Endodermal cell (in vitro differentiated cells): ENCODE measurements at regions not wholly inside any gene's neighbourhood (a gene's known extent, or its start where the extent isn't known, plus 50 kb on each side); places are given as distances from the start of the nearest gene placed in this dataset.
"Not testable (repeated sequence)": the region's sequence is repeated elsewhere in the genome, so short reads cannot be mapped to it uniquely, and the experiment has no call there.

Experiments used
- DNase-seq: peaks from one replicate; pipeline ENCODE4 v3.0.0-alpha.2; 2017
- H3K27ac ChIP-seq: 2 replicates; pipeline ENCODE4 v1.5.1; 2013; ENCODE audit warnings: mild to moderate bottlenecking, low read depth, low read length, moderate library complexity
- H3K27me3 ChIP-seq: 2 replicates; pipeline ENCODE4 v1.6.1; 2013; ENCODE audit warnings: mild to moderate bottlenecking, low read length, moderate library complexity; ENCODE audit not compliant: insufficient read depth, control insufficient read depth, poor library complexity, severe bottlenecking
- H3K36me3 ChIP-seq: 2 replicates; pipeline ENCODE4 v1.7.0; 2013; ENCODE audit warnings: mild to moderate bottlenecking, low read length, moderate library complexity; ENCODE audit not compliant: control insufficient read depth, insufficient read depth
- H3K4me1 ChIP-seq: one replicate; pipeline ENCODE4 v1.7.0; 2013; ENCODE audit warnings: low read length; ENCODE audit not compliant: control insufficient read depth, insufficient read depth
- H3K4me3 ChIP-seq: 2 replicates; pipeline ENCODE4 v1.5.1; 2013; ENCODE audit warnings: mild to moderate bottlenecking, low read length, moderate library complexity
- H3K9ac ChIP-seq: 2 replicates; pipeline ENCODE4 v1.6.1; 2013; ENCODE audit warnings: mild to moderate bottlenecking, low read length, moderate library complexity; ENCODE audit not compliant: poor library complexity, severe bottlenecking; ENCODE audit errors: extremely low read depth
- H3K9me3 ChIP-seq: 2 replicates; pipeline ENCODE4 v1.6.1; 2013; ENCODE audit warnings: mild to moderate bottlenecking, low read length, moderate library complexity; ENCODE audit not compliant: control insufficient read depth
- H3K27ac Mint-ChIP-seq: 2 replicates; pipeline ENCODE4 v1.8.0; 2020; ENCODE audit warnings: mixed read lengths
- H3K27me3 Mint-ChIP-seq: 2 replicates; pipeline ENCODE4 v1.8.0; 2021; ENCODE audit warnings: mild to moderate bottlenecking, mixed read lengths; ENCODE audit not compliant: insufficient read depth
- H3K36me3 Mint-ChIP-seq: 2 replicates; pipeline ENCODE4 v1.8.0; 2020; ENCODE audit warnings: low read depth, mixed read lengths
- H3K4me1 Mint-ChIP-seq: 2 replicates; pipeline ENCODE4 v1.8.0; 2020; ENCODE audit warnings: mixed read lengths
- H3K4me3 Mint-ChIP-seq: 2 replicates; pipeline ENCODE4 v1.8.0; 2020; ENCODE audit warnings: mild to moderate bottlenecking, moderate library complexity, mixed read lengths
- H3K9me3 Mint-ChIP-seq: 2 replicates; pipeline ENCODE4 v1.8.0; 2020; ENCODE audit warnings: mild to moderate bottlenecking, mixed read lengths
- WGBS, 2 experiments: methylation state at CpG; one replicate each; pipeline versions ENCODE4 v1.1.5 to v1.1.7; 2013; ENCODE audit warnings: missing lambda C conversion rate in 2 of 2, mixed read lengths in 1 of 2; ENCODE audit not compliant: insufficient coverage in 1 of 2, insufficient read length in 1 of 2; 5-methylcytosine and 5-hydroxymethylcytosine counted together
- TF ChIP-seq, protein P1 (sequence below): fragments of 200-600 bp; sonication (generic); conservative IDR thresholded peaks from 2 replicates; pipeline ENCODE4 v1.5.0; 2021; ENCODE audit warnings: antibody characterized with exemption, mild to moderate bottlenecking

DNA sequence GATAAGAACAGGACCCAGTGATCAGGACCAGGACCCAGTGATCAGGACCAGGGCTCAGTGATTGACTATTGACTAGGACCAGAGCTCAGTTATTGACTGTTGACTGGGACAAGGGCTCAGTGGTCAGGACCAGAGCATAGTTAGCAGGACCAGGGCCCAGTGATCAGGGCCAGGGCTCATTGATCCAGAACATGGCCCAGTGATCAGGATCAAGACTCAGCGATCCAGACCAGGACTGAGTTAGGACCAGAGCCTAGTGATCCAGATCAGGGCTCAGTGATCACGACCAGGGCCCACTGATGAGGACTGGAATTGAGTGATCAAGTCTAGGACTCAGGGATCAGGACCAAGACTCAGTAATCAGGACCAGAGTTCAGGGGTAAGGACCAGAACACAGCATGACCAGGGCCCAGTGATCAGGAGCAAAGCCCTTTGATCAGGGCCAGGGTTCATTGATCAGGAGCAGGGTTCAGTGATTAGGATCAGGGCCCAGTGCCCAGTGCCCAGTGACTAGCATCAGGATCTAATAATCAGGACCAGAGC, 176.0 kb downstream of the TMEM121 start:
- Mint-ChIP-seq H3K36me3 (peaks cover 6% of the 10 kb centered on the region), H3K9me3 (peaks cover 67% of the 10 kb centered on the region), H3K4me1 (no peaks in the 10 kb centered on the region), H3K4me3 (no peak overlapping the region), H3K27me3 (peaks cover 3% of the 10 kb centered on the region), H3K27ac (no peak overlapping the region)
- H3K27me3 ChIP-seq: no peaks in the 10 kb centered on the region
- peaks cover 20% of the 10 kb centered on the region for H3K9me3 ChIP-seq
- WGBS, 2 experiments: 25 to 37% methylated on average over 2 of the region's 2 CpGs
- DNase-seq: peak; percentile 8
- H3K4me3 ChIP-seq: no peak overlapping the region
- no peaks in the 10 kb centered on the region for H3K36me3 ChIP-seq
- H3K27ac ChIP-seq: no peak overlapping the region
- H3K4me1 ChIP-seq: no peaks in the 10 kb centered on the region
- TF ChIP-seq, protein P1, sequence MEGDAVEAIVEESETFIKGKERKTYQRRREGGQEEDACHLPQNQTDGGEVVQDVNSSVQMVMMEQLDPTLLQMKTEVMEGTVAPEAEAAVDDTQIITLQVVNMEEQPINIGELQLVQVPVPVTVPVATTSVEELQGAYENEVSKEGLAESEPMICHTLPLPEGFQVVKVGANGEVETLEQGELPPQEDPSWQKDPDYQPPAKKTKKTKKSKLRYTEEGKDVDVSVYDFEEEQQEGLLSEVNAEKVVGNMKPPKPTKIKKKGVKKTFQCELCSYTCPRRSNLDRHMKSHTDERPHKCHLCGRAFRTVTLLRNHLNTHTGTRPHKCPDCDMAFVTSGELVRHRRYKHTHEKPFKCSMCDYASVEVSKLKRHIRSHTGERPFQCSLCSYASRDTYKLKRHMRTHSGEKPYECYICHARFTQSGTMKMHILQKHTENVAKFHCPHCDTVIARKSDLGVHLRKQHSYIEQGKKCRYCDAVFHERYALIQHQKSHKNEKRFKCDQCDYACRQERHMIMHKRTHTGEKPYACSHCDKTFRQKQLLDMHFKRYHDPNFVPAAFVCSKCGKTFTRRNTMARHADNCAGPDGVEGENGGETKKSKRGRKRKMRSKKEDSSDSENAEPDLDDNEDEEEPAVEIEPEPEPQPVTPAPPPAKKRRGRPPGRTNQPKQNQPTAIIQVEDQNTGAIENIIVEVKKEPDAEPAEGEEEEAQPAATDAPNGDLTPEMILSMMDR: no peak
- H3K9ac ChIP-seq: no peak overlapping the region

DNA sequence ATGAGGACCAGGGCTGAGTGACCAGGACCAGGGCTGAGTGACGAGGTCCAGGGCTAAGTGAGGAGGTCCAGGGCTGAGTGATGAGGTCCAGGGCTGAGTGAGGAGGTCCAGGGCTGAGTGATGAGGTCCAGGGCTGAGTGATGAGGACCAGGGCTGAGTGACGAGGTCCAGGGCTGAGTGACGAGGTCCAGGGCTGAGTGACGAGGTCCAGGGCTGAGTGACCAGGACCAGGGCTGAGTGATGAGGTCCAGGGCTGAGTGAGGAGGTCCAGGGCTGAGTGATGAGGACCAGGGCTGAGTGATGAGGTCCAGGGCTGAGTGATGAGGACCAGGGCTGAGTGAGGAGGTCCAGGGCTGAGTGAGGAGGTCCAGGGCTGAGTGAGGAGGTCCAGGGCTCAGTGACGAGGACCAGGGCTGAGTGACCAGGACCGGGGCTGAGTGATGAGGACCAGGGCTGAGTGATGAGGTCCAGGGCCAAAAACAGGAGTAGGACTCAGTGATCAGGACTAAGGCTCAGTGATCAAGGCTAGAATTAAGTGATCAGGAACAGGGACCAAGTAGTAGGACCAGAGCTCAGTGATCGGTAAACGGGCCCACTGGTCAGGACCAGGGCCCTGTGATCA, 176.8 kb downstream of the TMEM121 start:
- not testable (repeated sequence) for DNase-seq, H3K36me3 ChIP-seq, H3K36me3 Mint-ChIP-seq, H3K4me3 ChIP-seq, H3K27ac Mint-ChIP-seq, H3K27me3 ChIP-seq, H3K27me3 Mint-ChIP-seq, H3K4me3 Mint-ChIP-seq, H3K4me1 ChIP-seq, H3K9ac ChIP-seq, H3K27ac ChIP-seq, H3K4me1 Mint-ChIP-seq
- peaks cover 66% of the 10 kb centered on the region for H3K9me3 Mint-ChIP-seq
- 33 to 38% methylated on average over 6 of the region's 8 CpGs for WGBS, 2 experiments
- H3K9me3 ChIP-seq: peaks cover 16% of the 10 kb centered on the region

- H3K9me3 ChIP-seq: peaks cover 14% of the 10 kb centered on the region
- H3K9ac ChIP-seq, H3K4me3 Mint-ChIP-seq, H3K36me3 ChIP-seq, H3K27ac Mint-ChIP-seq, H3K36me3 Mint-ChIP-seq, H3K27me3 Mint-ChIP-seq, H3K4me3 ChIP-seq, H3K27me3 ChIP-seq, H3K4me1 ChIP-seq, H3K4me1 Mint-ChIP-seq, DNase-seq, H3K27ac ChIP-seq: not testable (repeated sequence)
- WGBS, 2 experiments: 58% methylated on average over 3 of the region's 10 CpGs; no CpG with 5 or more reads in 1 of the 2 experiments
- H3K9me3 Mint-ChIP-seq: peaks cover 71% of the 10 kb centered on the region
These were observed 177.7 kb downstream of the TMEM121 start for GRCh38 chr14:105704091-105704490.

DNA sequence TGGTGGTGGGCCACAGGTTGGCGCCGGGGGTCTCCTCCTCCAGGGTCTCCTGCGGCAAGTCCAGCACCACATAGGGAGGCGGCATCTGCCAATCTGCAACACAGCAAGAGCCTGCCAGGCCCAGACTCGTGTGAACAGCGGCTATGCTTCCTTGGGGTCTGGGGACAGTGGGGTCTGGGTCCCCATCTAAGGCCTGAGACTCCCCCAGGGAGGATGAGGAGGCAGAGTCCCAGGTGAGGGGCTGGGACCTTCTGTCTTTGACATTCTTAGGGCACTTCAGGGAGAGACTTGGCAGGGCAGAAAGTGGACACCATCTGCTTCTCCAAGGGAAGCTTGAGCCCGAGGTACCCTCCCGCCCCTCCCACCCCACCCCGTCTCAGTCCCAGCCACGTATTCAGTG, 178.1 kb downstream of the TMEM121 start:
- peaks cover 75% of the 10 kb centered on the region for H3K9me3 Mint-ChIP-seq
- H3K27ac Mint-ChIP-seq, H3K27me3 ChIP-seq, H3K36me3 Mint-ChIP-seq, H3K36me3 ChIP-seq, H3K4me3 ChIP-seq, H3K9ac ChIP-seq, H3K4me1 ChIP-seq, H3K27me3 Mint-ChIP-seq, H3K4me1 Mint-ChIP-seq, H3K4me3 Mint-ChIP-seq, H3K27ac ChIP-seq: not testable (repeated sequence)
- H3K9me3 ChIP-seq: peaks cover 14% of the 10 kb centered on the region
- peak; percentile 1 for DNase-seq
- 20 to 61% methylated on average over 2 to 4 of the region's 10 CpGs for WGBS, 2 experiments

DNA sequence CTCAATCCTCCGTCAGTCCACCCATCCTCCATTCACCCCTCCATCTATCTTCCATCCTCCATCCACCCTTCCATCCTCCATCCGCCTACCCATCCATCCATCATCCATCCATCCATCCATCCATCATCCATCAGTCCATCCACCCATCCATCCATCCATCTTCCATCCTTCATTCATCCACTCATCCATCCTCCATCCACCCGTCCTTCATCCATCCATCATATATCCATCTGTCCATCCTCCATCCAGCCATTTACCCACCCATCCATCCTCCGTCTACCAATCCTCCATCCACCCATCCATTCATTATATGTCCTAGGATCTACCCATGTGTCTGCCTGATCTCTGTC, 179.1 kb downstream of the TMEM121 start:
- H3K9ac ChIP-seq, H3K36me3 ChIP-seq, H3K4me3 Mint-ChIP-seq, H3K4me1 Mint-ChIP-seq, H3K27ac ChIP-seq, H3K4me1 ChIP-seq, H3K27me3 ChIP-seq, H3K27me3 Mint-ChIP-seq, H3K4me3 ChIP-seq, H3K27ac Mint-ChIP-seq, H3K36me3 Mint-ChIP-seq, DNase-seq: not testable (repeated sequence)
- peaks cover 22% of the 10 kb centered on the region for H3K9me3 ChIP-seq
- H3K9me3 Mint-ChIP-seq: peaks cover 75% of the 10 kb centered on the region
- WGBS, 2 experiments: 76 to 90% methylated on average over 3 to 4 of the region's 4 CpGs

- H3K9ac ChIP-seq, H3K36me3 Mint-ChIP-seq, H3K4me1 ChIP-seq, H3K4me3 Mint-ChIP-seq, H3K4me3 ChIP-seq, H3K27me3 ChIP-seq, H3K27me3 Mint-ChIP-seq, H3K27ac Mint-ChIP-seq, H3K4me1 Mint-ChIP-seq, H3K27ac ChIP-seq, DNase-seq, H3K36me3 ChIP-seq: not testable (repeated sequence)
- H3K9me3 ChIP-seq: peaks cover 22% of the 10 kb centered on the region
- H3K9me3 Mint-ChIP-seq: peaks cover 69% of the 10 kb centered on the region
- WGBS, 2 experiments: 33 to 53% methylated on average over 1 to 10 of the region's 12 CpGs
These were observed 179.7 kb downstream of the TMEM121 start for GRCh38 chr14:105705862-105706700.
